Osteoblast (primary cell): ENCODE measurements at regions not wholly inside any gene's neighbourhood (a gene's known extent, or its start where the extent isn't known, plus 50 kb on each side); places are given as distances from the start of the nearest gene placed in this dataset.

Experiments
- DNase-seq: peaks from one replicate; pipeline ENCODE4 v3.0.0; 2011; ENCODE audit warnings: low spot score, mixed read lengths; ENCODE audit not compliant: insufficient read length; ENCODE audit errors: missing footprints
- H2AFZ ChIP-seq: 2 replicates; pipeline ENCODE4 v1.6.0; 2011; ENCODE audit warnings: mild to moderate bottlenecking, low read length
- H3K27ac ChIP-seq: 2 replicates; pipeline ENCODE4 v1.5.1; 2011; ENCODE audit warnings: mild to moderate bottlenecking, low read depth, low read length, moderate library complexity
- H3K27me3 ChIP-seq: 2 replicates; pipeline ENCODE4 v1.6.0; 2012; ENCODE audit warnings: mild to moderate bottlenecking, control low read depth, inconsistent platforms, low read length, moderate library complexity; ENCODE audit not compliant: insufficient read depth
- H3K36me3 ChIP-seq: 2 replicates; pipeline ENCODE4 v1.5.1; 2011; ENCODE audit warnings: mild to moderate bottlenecking, low read length, control low read depth, moderate library complexity; ENCODE audit not compliant: insufficient read depth
- H3K4me1 ChIP-seq: 2 replicates; pipeline ENCODE4 v1.5.1; 2011; ENCODE audit warnings: mild to moderate bottlenecking, low read length, control low read depth, moderate library complexity; ENCODE audit not compliant: insufficient read depth
- H3K4me2 ChIP-seq: 2 replicates; pipeline ENCODE4 v1.6.0; 2011; ENCODE audit warnings: mild to moderate bottlenecking, low read length; ENCODE audit not compliant: insufficient read depth
- H3K4me3 ChIP-seq: fragments of 200-600 bp; sonication (generic); 3 replicates; pipeline ENCODE4 v1.5.1; 2012; ENCODE audit warnings: mild to moderate bottlenecking, low read length, inconsistent platforms; ENCODE audit not compliant: insufficient read depth
- H3K79me2 ChIP-seq: 2 replicates; pipeline ENCODE4 v1.6.0; 2012; ENCODE audit warnings: mild to moderate bottlenecking, low read length, control low read depth, inconsistent platforms; ENCODE audit not compliant: insufficient read depth
- H3K9me3 ChIP-seq: 2 replicates; pipeline ENCODE4 v1.5.1; 2011; ENCODE audit warnings: low read depth, low read length, control low read depth
- H4K20me1 ChIP-seq: 2 replicates; pipeline ENCODE4 v1.6.0; 2012; ENCODE audit warnings: mild to moderate bottlenecking, low read length, control low read depth; ENCODE audit not compliant: insufficient read depth
- TF ChIP-seq, protein P1 (sequence below): IDR thresholded peaks from 2 replicates; pipeline ENCODE4 v1.5.1; 2011; ENCODE audit warnings: mild to moderate bottlenecking, low read depth, low read length, moderate library complexity; ENCODE audit errors: extremely low read depth

- Histone ChIP-seq H2AFZ (no peak overlapping the region), H3K27ac (no peak overlapping the region), H3K9me3 (no peaks in the 10 kb centered on the region), H3K36me3 (no peaks in the 10 kb centered on the region), H3K4me1 (no peaks in the 10 kb centered on the region), H3K4me3 (no peak overlapping the region), H3K4me2 (no peak overlapping the region), H4K20me1 (no peaks in the 10 kb centered on the region), H3K79me2 (no peaks in the 10 kb centered on the region), H3K27me3 (no peaks in the 10 kb centered on the region)
- TF ChIP-seq, protein P1, sequence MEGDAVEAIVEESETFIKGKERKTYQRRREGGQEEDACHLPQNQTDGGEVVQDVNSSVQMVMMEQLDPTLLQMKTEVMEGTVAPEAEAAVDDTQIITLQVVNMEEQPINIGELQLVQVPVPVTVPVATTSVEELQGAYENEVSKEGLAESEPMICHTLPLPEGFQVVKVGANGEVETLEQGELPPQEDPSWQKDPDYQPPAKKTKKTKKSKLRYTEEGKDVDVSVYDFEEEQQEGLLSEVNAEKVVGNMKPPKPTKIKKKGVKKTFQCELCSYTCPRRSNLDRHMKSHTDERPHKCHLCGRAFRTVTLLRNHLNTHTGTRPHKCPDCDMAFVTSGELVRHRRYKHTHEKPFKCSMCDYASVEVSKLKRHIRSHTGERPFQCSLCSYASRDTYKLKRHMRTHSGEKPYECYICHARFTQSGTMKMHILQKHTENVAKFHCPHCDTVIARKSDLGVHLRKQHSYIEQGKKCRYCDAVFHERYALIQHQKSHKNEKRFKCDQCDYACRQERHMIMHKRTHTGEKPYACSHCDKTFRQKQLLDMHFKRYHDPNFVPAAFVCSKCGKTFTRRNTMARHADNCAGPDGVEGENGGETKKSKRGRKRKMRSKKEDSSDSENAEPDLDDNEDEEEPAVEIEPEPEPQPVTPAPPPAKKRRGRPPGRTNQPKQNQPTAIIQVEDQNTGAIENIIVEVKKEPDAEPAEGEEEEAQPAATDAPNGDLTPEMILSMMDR = no peak
- DNase-seq = no peak
Measured at GRCh38 chr10:129397198-129397974, 69.7 kb upstream of the MGMT start.

DNA sequence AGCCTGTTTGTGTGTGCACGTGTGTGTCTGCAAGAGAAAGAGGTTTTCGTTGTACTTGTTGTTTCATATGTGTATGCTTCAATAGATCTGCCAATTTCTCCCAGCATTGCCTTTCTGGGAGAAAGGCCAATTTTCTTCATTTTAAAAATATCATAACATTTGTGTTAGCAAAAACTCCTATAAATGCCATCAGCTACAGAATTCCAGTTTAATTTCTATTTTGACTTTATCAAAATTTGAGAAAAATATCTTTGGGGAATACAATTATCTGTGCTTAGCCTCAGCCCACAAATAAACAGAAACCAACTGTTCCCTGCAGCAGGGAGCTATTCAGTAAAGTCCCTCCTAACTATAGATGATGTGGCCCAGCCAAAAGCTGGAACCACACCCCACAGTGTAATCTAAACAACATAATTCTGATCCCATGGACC is 68.3 kb upstream of the MGMT start:
- H3K79me2 ChIP-seq = no peaks in the 10 kb centered on the region
- no peak overlapping the region for H3K4me3 ChIP-seq
- no peaks in the 10 kb centered on the region for H3K4me1 ChIP-seq
- no peak overlapping the region for H3K27ac ChIP-seq
- H3K9me3 ChIP-seq = no peaks in the 10 kb centered on the region
- H3K4me2 ChIP-seq = no peak overlapping the region
- no peak overlapping the region for H2AFZ ChIP-seq
- DNase-seq = no peak
- no peaks in the 10 kb centered on the region for H3K27me3 ChIP-seq
- TF ChIP-seq, protein P1 = no peak
- no peaks in the 10 kb centered on the region for H4K20me1 ChIP-seq
- H3K36me3 ChIP-seq = no peaks in the 10 kb centered on the region

- H3K9me3 ChIP-seq = no peaks in the 10 kb centered on the region
- TF ChIP-seq, protein P1 = no peak
- H3K36me3 ChIP-seq = no peaks in the 10 kb centered on the region
- no peak overlapping the region for H3K4me3 ChIP-seq
- no peak overlapping the region for H3K27ac ChIP-seq
- H3K4me1 ChIP-seq = no peaks in the 10 kb centered on the region
- H3K79me2 ChIP-seq = no peaks in the 10 kb centered on the region
- no peak overlapping the region for H3K4me2 ChIP-seq
- H4K20me1 ChIP-seq = no peaks in the 10 kb centered on the region
- DNase-seq = no peak
- H2AFZ ChIP-seq = no peak overlapping the region
- no peaks in the 10 kb centered on the region for H3K27me3 ChIP-seq
Measured at GRCh38 chr10:129400426-129400825, 66.6 kb upstream of the MGMT start.

GRCh38 chr10:129402459-129402858 is 64.6 kb upstream of the MGMT start:
- Histone ChIP-seq H2AFZ (no peak overlapping the region), H3K36me3 (no peaks in the 10 kb centered on the region), H3K27me3 (no peaks in the 10 kb centered on the region), H3K79me2 (no peaks in the 10 kb centered on the region), H3K4me3 (no peak overlapping the region), H3K27ac (no peak overlapping the region), H3K4me2 (no peak overlapping the region), H4K20me1 (no peaks in the 10 kb centered on the region), H3K9me3 (no peaks in the 10 kb centered on the region), H3K4me1 (no peaks in the 10 kb centered on the region)
- TF ChIP-seq, protein P1 = no peak
- DNase-seq = no peak
